ENCODE measurements at regions not wholly inside any gene's neighbourhood (a gene's known extent, or its start where the extent isn't known, plus 50 kb on each side); places are given as distances from the start of the nearest gene placed in this dataset.

- DNase-seq (ENCODE audit: low spot score): no peak
Measured at GRCh38 chr5:2335733-2336515, 415.6 kb downstream of the IRX2 start.

- DNase-seq (ENCODE audit: low spot score): no peak
Measured at GRCh38 chr5:2335125-2335732, 416.2 kb downstream of the IRX2 start.

GRCh38 chr5:2334719-2335118, 416.8 kb downstream of the IRX2 start:
- no peak for DNase-seq (ENCODE audit: low spot score)

GRCh38 chr5:2333291-2333690, 418.2 kb downstream of the IRX2 start:
- DNase-seq (ENCODE audit: low spot score): no peak

- DNase-seq (ENCODE audit: low spot score): no peak
Measured at GRCh38 chr5:2332521-2332920, 419.0 kb downstream of the IRX2 start.

- no peak for DNase-seq (ENCODE audit: low spot score)
Measured at GRCh38 chr5:2330325-2331130, 420.9 kb downstream of the IRX2 start.

GRCh38 chr5:2329741-2330140, 421.7 kb downstream of the IRX2 start:
- DNase-seq (ENCODE audit: low spot score): no peak

GRCh38 chr5:2326601-2327000, 424.9 kb downstream of the IRX2 start:
- no peak for DNase-seq (ENCODE audit: low spot score)

- DNase-seq (ENCODE audit: low spot score): no peak
Measured at GRCh38 chr5:2324788-2325187, 426.7 kb downstream of the IRX2 start.

GRCh38 chr5:2320611-2321010, 430.9 kb downstream of the IRX2 start:
- no peak for DNase-seq (ENCODE audit: low spot score)

- DNase-seq (ENCODE audit: low spot score): no peak
Measured at GRCh38 chr5:2317540-2317939, 433.9 kb downstream of the IRX2 start.

- no peak for DNase-seq (ENCODE audit: low spot score)
Measured at GRCh38 chr5:2311851-2312250, 429.1 kb upstream of the IRX4 start.

GRCh38 chr5:2310946-2311345, 428.2 kb upstream of the IRX4 start:
- DNase-seq (ENCODE audit: low spot score): no peak

GRCh38 chr5:2307631-2308030, 424.9 kb upstream of the IRX4 start:
- DNase-seq (ENCODE audit: low spot score): no peak

- DNase-seq (ENCODE audit: low spot score): no peak
Measured at GRCh38 chr5:2306711-2307110, 424.0 kb upstream of the IRX4 start.

- DNase-seq (ENCODE audit: low spot score): no peak
Measured at GRCh38 chr5:2303431-2304100, 420.8 kb upstream of the IRX4 start.

- no peak for DNase-seq (ENCODE audit: low spot score)
Measured at GRCh38 chr5:2302169-2302568, 419.4 kb upstream of the IRX4 start.

- DNase-seq (ENCODE audit: low spot score): no peak
Measured at GRCh38 chr5:2300861-2301574, 418.3 kb upstream of the IRX4 start.

GRCh38 chr5:2300421-2300820, 417.7 kb upstream of the IRX4 start:
- DNase-seq (ENCODE audit: low spot score): no peak

- no peak for DNase-seq (ENCODE audit: low spot score)
Measured at GRCh38 chr5:2299388-2300220, 416.9 kb upstream of the IRX4 start.

- no peak for DNase-seq (ENCODE audit: low spot score)
Measured at GRCh38 chr5:2298781-2299180, 416.1 kb upstream of the IRX4 start.

All from H4 (cell line).